ENCODE measurements at regions not wholly inside any gene's neighbourhood (a gene's known extent, or its start where the extent isn't known, plus 50 kb on each side); places are given as distances from the start of the nearest gene placed in this dataset.

- no TSS peak for BruUV-seq (replicated peaks)
- intact Hi-C loops (cut with micrococcal nuclease) = no loop called here
- no peak overlapping the region for H3K27ac ChIP-seq (ENCODE audit: low read depth, low read length)
These were observed 85.4 kb downstream of the TMEM167A start for GRCh38 chr5:82991678-82992323.

More at GRCh38 chr5:82991678-82992323, 85.4 kb downstream of the TMEM167A start:
- Histone ChIP-seq H2AFZ (ENCODE audit: low read depth, low read length, poor library complexity, severe bottlenecking) (peak overlapping the region; percentile 69), H3K27me3 (ENCODE audit: insufficient read depth, low read length) (no peaks in the 10 kb centered on the region), H3K79me2 (ENCODE audit: insufficient read depth, low read length) (no peaks in the 10 kb centered on the region), H3K36me3 (ENCODE audit: control insufficient read depth in 1 of 2, insufficient read depth in 2 of 2, low read length in 2 of 2) (no peaks in the 10 kb centered on the region), H3K9me2 (ENCODE audit: insufficient read depth) (no peaks in the 10 kb centered on the region), H3K9ac (ENCODE audit: low read length) (no peak overlapping the region), H3K9me3 (ENCODE audit: control insufficient read depth in 1 of 2, insufficient read depth in 1 of 2, low read depth in 1 of 2, low read length in 2 of 2) (no peaks in the 10 kb centered on the region), H4K20me1 (ENCODE audit: insufficient read depth) (no peaks in the 10 kb centered on the region), H3K4me1 (ENCODE audit: control insufficient read depth in 1 of 2, insufficient read depth in 2 of 2, low read length in 2 of 2) (peaks cover 0 to 12% of the 10 kb centered on the region in 2 experiments; a peak in 1 of 4 replicates), H3K4me2 (ENCODE audit: low read length) (peak overlapping the region; percentile 8; the same call in 1 of the 2 replicates), H3K4me3 (replicated peaks in 1 of 2; ENCODE audit: low read depth in 1 of 2, low read length in 2 of 2) (no peak overlapping the region)
- 0 out of 2 replicates have a peak, but pooled peaks have one; percentile 36 for ATAC-seq
- ChIA-PET RAD21 (ENCODE audit: low non-redundant PET in 1 of 2, low total read pairs in 2 of 2, uncharacterized antibody in 2 of 2, unreplicated experiment in 2 of 2) (no interaction called here), CTCF (no interaction called here), POLR2A (no interaction called here)
- DNase-seq (ENCODE audit: low read depth, low spot score) = no peak
- TF ChIP-seq EGR1 (IDR thresholded peaks at IDR 0.05; ENCODE audit: low read depth) = no peak
- TF ChIP-seq SP1 (IDR thresholded peaks at IDR 0.05; ENCODE audit: low read depth) = no peak
- TF ChIP-seq ZFX (IDR thresholded peaks at IDR 0.05) = no peak
- no peak for TF ChIP-seq RAD21 (IDR thresholded peaks at IDR 0.05; ENCODE audit: low read depth)
- no peak for TF ChIP-seq POLR2AphosphoS5 (IDR thresholded peaks at IDR 0.05; ENCODE audit: low read depth, low read length)
- no peak for TF ChIP-seq POLR2A (IDR thresholded peaks at IDR 0.05; ENCODE audit: borderline replicate concordance, extremely low read depth, insufficient read depth, insufficient read length)
- TF ChIP-seq EZH2phosphoT487 (IDR thresholded peaks at IDR 0.05; ENCODE audit: borderline replicate concordance) = no peak
- TF ChIP-seq SIN3A (IDR thresholded peaks at IDR 0.05; ENCODE audit: low read depth) = no peak
- no peak for TF ChIP-seq FOSL1 (IDR thresholded peaks at IDR 0.05; ENCODE audit: low read depth)
- TF ChIP-seq ZNF274 (IDR thresholded peaks at IDR 0.05; ENCODE audit: low read depth, low read length) = no peak
- TF ChIP-seq, protein P1, sequence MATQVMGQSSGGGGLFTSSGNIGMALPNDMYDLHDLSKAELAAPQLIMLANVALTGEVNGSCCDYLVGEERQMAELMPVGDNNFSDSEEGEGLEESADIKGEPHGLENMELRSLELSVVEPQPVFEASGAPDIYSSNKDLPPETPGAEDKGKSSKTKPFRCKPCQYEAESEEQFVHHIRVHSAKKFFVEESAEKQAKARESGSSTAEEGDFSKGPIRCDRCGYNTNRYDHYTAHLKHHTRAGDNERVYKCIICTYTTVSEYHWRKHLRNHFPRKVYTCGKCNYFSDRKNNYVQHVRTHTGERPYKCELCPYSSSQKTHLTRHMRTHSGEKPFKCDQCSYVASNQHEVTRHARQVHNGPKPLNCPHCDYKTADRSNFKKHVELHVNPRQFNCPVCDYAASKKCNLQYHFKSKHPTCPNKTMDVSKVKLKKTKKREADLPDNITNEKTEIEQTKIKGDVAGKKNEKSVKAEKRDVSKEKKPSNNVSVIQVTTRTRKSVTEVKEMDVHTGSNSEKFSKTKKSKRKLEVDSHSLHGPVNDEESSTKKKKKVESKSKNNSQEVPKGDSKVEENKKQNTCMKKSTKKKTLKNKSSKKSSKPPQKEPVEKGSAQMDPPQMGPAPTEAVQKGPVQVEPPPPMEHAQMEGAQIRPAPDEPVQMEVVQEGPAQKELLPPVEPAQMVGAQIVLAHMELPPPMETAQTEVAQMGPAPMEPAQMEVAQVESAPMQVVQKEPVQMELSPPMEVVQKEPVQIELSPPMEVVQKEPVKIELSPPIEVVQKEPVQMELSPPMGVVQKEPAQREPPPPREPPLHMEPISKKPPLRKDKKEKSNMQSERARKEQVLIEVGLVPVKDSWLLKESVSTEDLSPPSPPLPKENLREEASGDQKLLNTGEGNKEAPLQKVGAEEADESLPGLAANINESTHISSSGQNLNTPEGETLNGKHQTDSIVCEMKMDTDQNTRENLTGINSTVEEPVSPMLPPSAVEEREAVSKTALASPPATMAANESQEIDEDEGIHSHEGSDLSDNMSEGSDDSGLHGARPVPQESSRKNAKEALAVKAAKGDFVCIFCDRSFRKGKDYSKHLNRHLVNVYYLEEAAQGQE (IDR thresholded peaks at IDR 0.05; ENCODE audit: low read depth) = no peak
- TF ChIP-seq ZBTB33 (IDR thresholded peaks at IDR 0.05; ENCODE audit: extremely low read depth, insufficient replicate concordance, low read length) = no peak
- TF ChIP-seq YY1 (IDR thresholded peaks at IDR 0.05; ENCODE audit: extremely low read depth, insufficient replicate concordance, low read depth, low read length) = no peak
- no peak for TF ChIP-seq CEBPB (IDR thresholded peaks at IDR 0.05; ENCODE audit: low read depth)
- TF ChIP-seq CBX3 (IDR thresholded peaks at IDR 0.05; ENCODE audit: low read depth) = no peak
- TF ChIP-seq EZH2 (IDR thresholded peaks at IDR 0.05) = no peak
- no peak for TF ChIP-seq ELF1 (IDR thresholded peaks at IDR 0.05; ENCODE audit: borderline replicate concordance, low read depth)
